C4-2B (cell line): ENCODE measurements at regions not wholly inside any gene's neighbourhood (a gene's known extent, or its start where the extent isn't known, plus 50 kb on each side); places are given as distances from the start of the nearest gene placed in this dataset.

Experiments
- CTCF ChIP-seq: fragments of 450-650 bp; conservative IDR thresholded peaks from 2 replicates; pipeline ENCODE4 v1.5.1; 2017; ENCODE audit warnings: mild to moderate bottlenecking
- ZFX ChIP-seq: fragments of 450-650 bp; IDR thresholded peaks from 2 replicates; pipeline ENCODE4 v1.6.1; 2017

GRCh38 chr3:159832024-159832423, 156.6 kb upstream of the IL12A start:
- no peak for TF ChIP-seq CTCF
- no peak for TF ChIP-seq ZFX
